ENCODE measurements at regions not wholly inside any gene's neighbourhood (a gene's known extent, or its start where the extent isn't known, plus 50 kb on each side); places are given as distances from the start of the nearest gene placed in this dataset.

GRCh38 chr17:47066841-47067682, 88.0 kb upstream of the RPRML start:
- Histone ChIP-seq H3K27me3 (ENCODE audit: insufficient read depth, low read length) (no peaks in the 10 kb centered on the region), H4K20me1 (ENCODE audit: insufficient read depth, low read length) (no peaks in the 10 kb centered on the region), H3K4me2 (ENCODE audit: low read length) (peak overlapping the region; percentile 89), H3K9ac (ENCODE audit: low read length) (peak overlapping the region; percentile 87), H3K9me3 (ENCODE audit: low read length) (no peaks in the 10 kb centered on the region), H2AFZ (ENCODE audit: low read length) (no peak overlapping the region), H3K36me3 (ENCODE audit: insufficient read depth, low read length) (peaks cover 29% of the 10 kb centered on the region), H3K9me2 (ENCODE audit: low read depth, low read length) (no peaks in the 10 kb centered on the region), H3K79me2 (ENCODE audit: insufficient read depth, low read length) (no peaks in the 10 kb centered on the region), H3K4me3 (ENCODE audit: low read depth, low read length, poor library complexity, severe bottlenecking) (peak overlapping the region; percentile 84), H3F3A (ENCODE audit: insufficient read depth, low read length) (no peaks in the 10 kb centered on the region), H3K4me1 (ENCODE audit: insufficient read depth, low read length, severe bottlenecking) (peaks cover 13% of the 10 kb centered on the region), H3K27ac (ENCODE audit: low read depth, low read length, poor library complexity, severe bottlenecking) (peak overlapping the region; percentile 81)
- no peak for TF ChIP-seq EZH2 (IDR thresholded peaks at IDR 0.05; ENCODE audit: borderline replicate concordance, low read length)
- no peak; the same call in 1 of the 2 replicates for TF ChIP-seq CTCF (IDR thresholded peaks at IDR 0.05; ENCODE audit: low read length)

GRCh38 chr17:47066095-47066494, 87.0 kb upstream of the RPRML start:
- Histone ChIP-seq H3F3A (ENCODE audit: insufficient read depth, low read length) (no peaks in the 10 kb centered on the region), H3K4me2 (ENCODE audit: low read length) (peak overlapping the region; percentile 89; the same call in 1 of the 2 replicates), H3K9me3 (ENCODE audit: low read length) (no peaks in the 10 kb centered on the region), H3K27ac (ENCODE audit: low read depth, low read length, poor library complexity, severe bottlenecking) (no peak overlapping the region), H3K4me1 (ENCODE audit: insufficient read depth, low read length, severe bottlenecking) (peaks cover 13% of the 10 kb centered on the region), H2AFZ (ENCODE audit: low read length) (no peak overlapping the region), H3K9ac (ENCODE audit: low read length) (no peak overlapping the region), H3K79me2 (ENCODE audit: insufficient read depth, low read length) (no peaks in the 10 kb centered on the region), H3K36me3 (ENCODE audit: insufficient read depth, low read length) (peaks cover 28% of the 10 kb centered on the region), H4K20me1 (ENCODE audit: insufficient read depth, low read length) (no peaks in the 10 kb centered on the region), H3K27me3 (ENCODE audit: insufficient read depth, low read length) (no peaks in the 10 kb centered on the region), H3K4me3 (ENCODE audit: low read depth, low read length, poor library complexity, severe bottlenecking) (no peak overlapping the region), H3K9me2 (ENCODE audit: low read depth, low read length) (no peaks in the 10 kb centered on the region)
- TF ChIP-seq CTCF (IDR thresholded peaks at IDR 0.05; ENCODE audit: low read length) (no peak), EZH2 (IDR thresholded peaks at IDR 0.05; ENCODE audit: borderline replicate concordance, low read length) (no peak)

- H4K20me1 ChIP-seq (ENCODE audit: insufficient read depth, low read length), result no peaks in the 10 kb centered on the region
- no peaks in the 10 kb centered on the region for H3F3A ChIP-seq (ENCODE audit: insufficient read depth, low read length)
- no peak overlapping the region for H3K27ac ChIP-seq (ENCODE audit: low read depth, low read length, poor library complexity, severe bottlenecking)
- no peak overlapping the region for H3K4me2 ChIP-seq (ENCODE audit: low read length)
- no peaks in the 10 kb centered on the region for H3K79me2 ChIP-seq (ENCODE audit: insufficient read depth, low read length)
- peaks cover 13% of the 10 kb centered on the region for H3K4me1 ChIP-seq (ENCODE audit: insufficient read depth, low read length, severe bottlenecking)
- no peaks in the 10 kb centered on the region for H3K9me2 ChIP-seq (ENCODE audit: low read depth, low read length)
- no peak overlapping the region for H3K9ac ChIP-seq (ENCODE audit: low read length)
- peaks cover 25% of the 10 kb centered on the region for H3K36me3 ChIP-seq (ENCODE audit: insufficient read depth, low read length)
- H3K9me3 ChIP-seq (ENCODE audit: low read length), result no peaks in the 10 kb centered on the region
- TF ChIP-seq EZH2 (IDR thresholded peaks at IDR 0.05; ENCODE audit: borderline replicate concordance, low read length) (no peak), CTCF (IDR thresholded peaks at IDR 0.05; ENCODE audit: low read length) (no peak)
- H2AFZ ChIP-seq (ENCODE audit: low read length), result no peak overlapping the region
- H3K27me3 ChIP-seq (ENCODE audit: insufficient read depth, low read length), result no peaks in the 10 kb centered on the region
- H3K4me3 ChIP-seq (ENCODE audit: low read depth, low read length, poor library complexity, severe bottlenecking), result no peak overlapping the region
These were observed 85.6 kb upstream of the RPRML start for GRCh38 chr17:47064684-47065083.

Measured in OCI-LY1 (cell line).